DOHH2 (cell line): ENCODE measurements at regions not wholly inside any gene's neighbourhood (a gene's known extent, or its start where the extent isn't known, plus 50 kb on each side); places are given as distances from the start of the nearest gene placed in this dataset.

ENCODE experiments used
- H3F3A ChIP-seq: fragments of 200-600 bp; sonication (generic), shearing (Covaris generic); 2 replicates; pipeline ENCODE4 v1.6.0; 2016; ENCODE audit warnings: antibody characterized with exemption, mild to moderate bottlenecking; ENCODE audit not compliant: control insufficient read depth, insufficient read depth
- H3K27ac ChIP-seq: fragments of 200-600 bp; sonication (generic); 2 replicates; pipeline ENCODE4 v1.5.1; 2014; ENCODE audit warnings: low read depth, mild to moderate bottlenecking, low read length, moderate library complexity
- H3K27me3 ChIP-seq: fragments of 200-600 bp; sonication (generic); 2 replicates; pipeline ENCODE4 v1.6.1; 2014; ENCODE audit warnings: mild to moderate bottlenecking, low read length, mixed read lengths; ENCODE audit not compliant: control insufficient read depth
- H3K36me3 ChIP-seq: fragments of 200-600 bp; sonication (generic); 2 replicates; pipeline ENCODE4 v1.6.1; 2014; ENCODE audit warnings: mild to moderate bottlenecking, low read length, moderate library complexity, mixed read lengths; ENCODE audit not compliant: control insufficient read depth
- H3K4me1 ChIP-seq: fragments of 200-600 bp; sonication (generic); 2 replicates; pipeline ENCODE4 v1.6.1; 2014; ENCODE audit warnings: mild to moderate bottlenecking, low read length, mixed read lengths; ENCODE audit not compliant: control insufficient read depth
- H3K4me2 ChIP-seq: fragments of 200-600 bp; sonication (generic); 2 replicates; pipeline ENCODE4 v1.6.0; 2014; ENCODE audit warnings: mild to moderate bottlenecking, low read length, moderate library complexity
- H3K4me3 ChIP-seq: fragments of 200-600 bp; sonication (generic); 2 replicates; pipeline ENCODE4 v1.5.1; 2014; ENCODE audit warnings: mild to moderate bottlenecking, low read length, mixed read lengths
- H3K79me2 ChIP-seq: fragments of 200-600 bp; sonication (generic); 2 replicates; pipeline ENCODE4 v1.6.1; 2014; ENCODE audit warnings: mild to moderate bottlenecking, low read length, mixed read lengths; ENCODE audit not compliant: control insufficient read depth
- H3K9me2 ChIP-seq: fragments of 200-600 bp; sonication (generic); replicated peaks from 2 replicates; pipeline ENCODE4 v1.6.1; 2014; ENCODE audit warnings: mild to moderate bottlenecking, low read length, mixed read lengths; ENCODE audit not compliant: control insufficient read depth
- H3K9me3 ChIP-seq: fragments of 200-600 bp; sonication (generic); 2 replicates; pipeline ENCODE4 v1.6.1; 2014; ENCODE audit warnings: antibody characterized with exemption, low read length, mixed read lengths; ENCODE audit not compliant: control insufficient read depth, insufficient read depth
- H4K20me1 ChIP-seq: fragments of 200-600 bp; sonication (generic); 2 replicates; pipeline ENCODE4 v1.6.0; 2014; ENCODE audit warnings: low read depth, mild to moderate bottlenecking, antibody characterized with exemption, low read length, moderate library complexity; ENCODE audit not compliant: control insufficient read depth, insufficient read depth
- CTCF ChIP-seq: fragments of 200-600 bp; sonication (generic); IDR thresholded peaks from one replicate; pipeline ENCODE4 v1.5.1; 2014; ENCODE audit warnings: antibody characterized with exemption, mild to moderate bottlenecking, low read depth, low read length; ENCODE audit not compliant: poor library complexity, severe bottlenecking
- EZH2phosphoT487 ChIP-seq: fragments of 200-600 bp; sonication (generic); IDR thresholded peaks from 2 replicates; pipeline ENCODE4 v1.6.1; 2017; ENCODE audit warnings: borderline replicate concordance, mild to moderate bottlenecking, antibody characterized with exemption, low read length, moderate library complexity, mixed read lengths

GRCh38 chr18:34542625-34543024 lies 167.5 kb upstream of the DTNA start:
- TF ChIP-seq EZH2phosphoT487 (no peak), CTCF (no peak)
- Histone ChIP-seq H4K20me1 (no peaks in the 10 kb centered on the region), H3K4me3 (no peak overlapping the region), H3K4me1 (no peaks in the 10 kb centered on the region), H3K27ac (no peak overlapping the region), H3F3A (no peaks in the 10 kb centered on the region), H3K4me2 (no peak overlapping the region), H3K9me2 (no peaks in the 10 kb centered on the region), H3K9me3 (no peaks in the 10 kb centered on the region), H3K27me3 (no peaks in the 10 kb centered on the region), H3K79me2 (no peaks in the 10 kb centered on the region), H3K36me3 (no peaks in the 10 kb centered on the region)

GRCh38 chr18:34543356-34543755 lies 166.7 kb upstream of the DTNA start:
- H3F3A ChIP-seq: no peaks in the 10 kb centered on the region
- no peaks in the 10 kb centered on the region for H3K79me2 ChIP-seq
- no peaks in the 10 kb centered on the region for H3K27me3 ChIP-seq
- no peak overlapping the region for H3K27ac ChIP-seq
- TF ChIP-seq CTCF (no peak), EZH2phosphoT487 (no peak)
- H3K36me3 ChIP-seq: no peaks in the 10 kb centered on the region
- no peaks in the 10 kb centered on the region for H4K20me1 ChIP-seq
- no peaks in the 10 kb centered on the region for H3K9me3 ChIP-seq
- no peaks in the 10 kb centered on the region for H3K4me1 ChIP-seq
- no peak overlapping the region for H3K4me3 ChIP-seq
- H3K9me2 ChIP-seq: no peaks in the 10 kb centered on the region
- no peak overlapping the region for H3K4me2 ChIP-seq

- Histone ChIP-seq H3K4me3 (no peak overlapping the region), H4K20me1 (no peaks in the 10 kb centered on the region), H3K9me3 (no peaks in the 10 kb centered on the region), H3F3A (no peaks in the 10 kb centered on the region), H3K9me2 (no peaks in the 10 kb centered on the region), H3K79me2 (no peaks in the 10 kb centered on the region), H3K27ac (no peak overlapping the region), H3K27me3 (no peaks in the 10 kb centered on the region), H3K4me2 (no peak overlapping the region), H3K36me3 (no peaks in the 10 kb centered on the region), H3K4me1 (no peaks in the 10 kb centered on the region)
- TF ChIP-seq CTCF: no peak
- no peak for TF ChIP-seq EZH2phosphoT487
Measured at GRCh38 chr18:34543945-34544344, 166.2 kb upstream of the DTNA start.

GRCh38 chr18:34544930-34545329 lies 165.2 kb upstream of the DTNA start:
- H3K4me2 ChIP-seq: no peak overlapping the region
- no peaks in the 10 kb centered on the region for H3F3A ChIP-seq
- no peaks in the 10 kb centered on the region for H3K4me1 ChIP-seq
- H3K9me2 ChIP-seq: no peaks in the 10 kb centered on the region
- H3K4me3 ChIP-seq: no peak overlapping the region
- H3K9me3 ChIP-seq: no peaks in the 10 kb centered on the region
- no peaks in the 10 kb centered on the region for H3K36me3 ChIP-seq
- H3K27me3 ChIP-seq: no peaks in the 10 kb centered on the region
- no peak for TF ChIP-seq EZH2phosphoT487
- no peak for TF ChIP-seq CTCF
- H3K27ac ChIP-seq: no peak overlapping the region
- no peaks in the 10 kb centered on the region for H3K79me2 ChIP-seq
- H4K20me1 ChIP-seq: no peaks in the 10 kb centered on the region
